SU-DHL-6 (cell line): ENCODE measurements at regions not wholly inside any gene's neighbourhood (a gene's known extent, or its start where the extent isn't known, plus 50 kb on each side); places are given as distances from the start of the nearest gene placed in this dataset.
"Not testable (repeated sequence)": the region's sequence is repeated elsewhere in the genome, so short reads cannot be mapped to it uniquely, and the experiment has no call there.

ENCODE experiments used
- H2AFZ ChIP-seq: fragments of 200-600 bp; sonication (generic); 2 replicates; pipeline ENCODE4 v1.6.1; 2014; ENCODE audit warnings: low read depth, mild to moderate bottlenecking, moderate library complexity, mixed read lengths, antibody characterized with exemption, low read length; ENCODE audit not compliant: severe bottlenecking
- H3F3A ChIP-seq: fragments of 200-600 bp; shearing (Covaris generic); 2 replicates; pipeline ENCODE4 v1.6.0; 2016; ENCODE audit warnings: antibody characterized with exemption, mild to moderate bottlenecking; ENCODE audit not compliant: insufficient read depth
- H3K27ac ChIP-seq: fragments of 200-600 bp; sonication (generic); 2 replicates; pipeline ENCODE4 v1.5.1; 2016; ENCODE audit warnings: low read depth, mild to moderate bottlenecking, low read length, moderate library complexity, mixed read lengths
- H3K27me3 ChIP-seq: fragments of 200-600 bp; sonication (generic), shearing (Covaris generic); 2 replicates; pipeline ENCODE4 v1.6.0; 2014; ENCODE audit warnings: mild to moderate bottlenecking, low read length
- H3K36me3 ChIP-seq: fragments of 200-600 bp; sonication (generic); 2 replicates; pipeline ENCODE4 v1.6.1; 2014; ENCODE audit warnings: mild to moderate bottlenecking, low read length, mixed read lengths
- H3K4me2 ChIP-seq: fragments of 300-600, 200-600 bp; shearing (Covaris generic), sonication (generic); 2 replicates; pipeline ENCODE4 v1.6.0; 2014; ENCODE audit warnings: low read length, low read depth, mild to moderate bottlenecking; ENCODE audit not compliant: poor library complexity, severe bottlenecking
- H3K4me3 ChIP-seq: fragments of 200-600 bp; sonication (generic); 2 replicates; pipeline ENCODE4 v1.5.1; 2014; ENCODE audit warnings: antibody characterized with exemption, low read length, mild to moderate bottlenecking, mixed read lengths; ENCODE audit not compliant: insufficient read depth, poor library complexity, severe bottlenecking
- H3K79me2 ChIP-seq: fragments of 200-600 bp; sonication (generic); 2 replicates; pipeline ENCODE4 v1.6.1; 2014; ENCODE audit warnings: mild to moderate bottlenecking, low read length, moderate library complexity; ENCODE audit not compliant: insufficient read depth
- H3K9ac ChIP-seq: fragments of 200-600 bp; sonication (generic); 2 replicates; pipeline ENCODE4 v1.7.0; 2014; ENCODE audit warnings: mild to moderate bottlenecking, low read length
- H3K9me2 ChIP-seq: fragments of 200-600 bp; sonication (generic); replicated peaks from 2 replicates; pipeline ENCODE4 v1.6.1; 2014; ENCODE audit warnings: low read length; ENCODE audit not compliant: insufficient read depth
- H3K9me3 ChIP-seq: fragments of 200-600 bp; sonication (generic); 2 replicates; pipeline ENCODE4 v1.6.1; 2014; ENCODE audit warnings: low read length, mixed read lengths; ENCODE audit not compliant: insufficient read depth
- H4K20me1 ChIP-seq: fragments of 200-600 bp; sonication (generic); 2 replicates; pipeline ENCODE4 v1.6.1; 2014; ENCODE audit warnings: low read depth, mild to moderate bottlenecking, antibody characterized with exemption, low read length, moderate library complexity, mixed read lengths
- CTCF ChIP-seq: fragments of 200-600 bp; sonication (generic); IDR thresholded peaks from one replicate; pipeline ENCODE4 v1.5.1; 2017; ENCODE audit warnings: antibody characterized with exemption, mild to moderate bottlenecking, low read length, moderate library complexity; ENCODE audit not compliant: insufficient read depth, poor library complexity, severe bottlenecking
- EZH2phosphoT487 ChIP-seq: fragments of 200-600 bp; sonication (generic), shearing (Covaris generic); conservative IDR thresholded peaks from 2 replicates; pipeline ENCODE4 v1.6.1; 2018; ENCODE audit warnings: mild to moderate bottlenecking, antibody characterized with exemption, low read length, moderate library complexity, mixed read lengths

GRCh38 chr13:22874839-22875238 lies 305.9 kb upstream of the SGCG start:
- TF ChIP-seq EZH2phosphoT487 (no peak), CTCF (no peak)
- H3K27me3 ChIP-seq: no peaks in the 10 kb centered on the region
- H3K27ac ChIP-seq: no peak overlapping the region
- no peak overlapping the region for H3K4me3 ChIP-seq
- no peaks in the 10 kb centered on the region for H3K9me3 ChIP-seq
- H3K79me2 ChIP-seq: no peaks in the 10 kb centered on the region
- peaks cover 3% of the 10 kb centered on the region; the same call in 1 of the 2 replicates for H3K36me3 ChIP-seq
- no peaks in the 10 kb centered on the region for H4K20me1 ChIP-seq
- no peak overlapping the region for H3K9ac ChIP-seq
- no peak overlapping the region for H3K4me2 ChIP-seq
- no peak overlapping the region for H2AFZ ChIP-seq
- H3K9me2 ChIP-seq: no peaks in the 10 kb centered on the region
- peaks cover 19% of the 10 kb centered on the region for H3F3A ChIP-seq

- H4K20me1 ChIP-seq: no peaks in the 10 kb centered on the region
- H3K9me2 ChIP-seq: no peaks in the 10 kb centered on the region
- TF ChIP-seq EZH2phosphoT487: no peak
- TF ChIP-seq CTCF: no peak
- no peak overlapping the region for H3K4me3 ChIP-seq
- peaks cover 43% of the 10 kb centered on the region for H3F3A ChIP-seq
- no peaks in the 10 kb centered on the region for H3K9me3 ChIP-seq
- no peak overlapping the region for H3K27ac ChIP-seq
- H3K36me3 ChIP-seq: peaks cover 3% of the 10 kb centered on the region; the same call in 1 of the 2 replicates
- no peaks in the 10 kb centered on the region for H3K79me2 ChIP-seq
- no peaks in the 10 kb centered on the region for H3K27me3 ChIP-seq
- H3K9ac ChIP-seq: no peak overlapping the region
- H2AFZ ChIP-seq: no peak overlapping the region
- H3K4me2 ChIP-seq: no peak overlapping the region
Measured at GRCh38 chr13:22877421-22877820, 303.4 kb upstream of the SGCG start.

DNA sequence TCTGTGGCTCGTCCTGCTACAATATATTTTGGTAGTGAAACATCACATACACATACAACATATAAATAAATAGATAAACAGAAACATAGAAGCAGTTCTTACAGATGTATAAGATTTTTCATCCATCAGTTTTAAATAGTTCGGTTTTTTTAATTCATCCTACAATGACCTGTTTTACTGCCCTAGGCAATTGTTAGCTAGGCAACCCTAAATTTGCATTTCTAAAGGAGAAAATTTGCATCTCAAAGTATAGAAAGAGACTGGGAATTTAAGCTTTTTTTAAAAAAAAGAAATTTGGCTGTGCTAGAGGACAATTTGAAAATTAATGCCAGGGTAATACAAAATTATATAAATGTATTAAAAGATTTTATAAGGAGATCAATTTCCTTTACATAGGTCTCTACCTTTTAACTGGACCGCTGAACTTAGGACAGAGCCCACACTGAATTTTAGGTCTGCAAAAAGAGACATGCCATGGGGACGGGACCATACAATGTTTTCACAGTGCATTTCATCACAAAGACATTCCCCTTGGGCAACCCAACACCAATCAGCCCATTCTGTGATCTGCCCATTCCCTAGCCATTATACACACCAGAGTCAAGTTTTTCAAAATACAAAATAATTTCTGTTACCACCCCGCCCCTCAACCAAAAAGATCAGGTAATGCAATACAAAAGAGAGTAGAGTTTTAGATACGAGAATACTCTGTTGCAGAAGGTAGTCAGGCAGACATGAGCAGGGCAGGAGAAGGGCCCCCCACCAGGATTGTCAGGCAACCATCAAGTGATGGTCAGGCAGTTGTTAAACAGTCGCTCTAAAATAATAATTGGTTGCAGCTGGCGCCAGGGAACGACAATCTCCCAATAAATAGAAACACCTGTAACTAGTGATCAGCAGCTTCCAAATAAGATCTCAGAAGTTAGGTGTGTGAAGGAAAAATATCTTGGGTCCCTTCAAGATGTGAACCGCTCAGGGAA lies 299.7 kb upstream of the SGCG start:
- TF ChIP-seq CTCF (no peak), EZH2phosphoT487 (no peak)
- H3F3A ChIP-seq: peaks cover 63% of the 10 kb centered on the region
- H4K20me1 ChIP-seq: no peaks in the 10 kb centered on the region
- peak overlapping the region; percentile 34 for H3K4me3 ChIP-seq
- peak overlapping the region; percentile 99 for H3K9ac ChIP-seq
- H3K9me3 ChIP-seq: no peaks in the 10 kb centered on the region
- H3K79me2 ChIP-seq: peaks cover 22% of the 10 kb centered on the region
- H3K36me3 ChIP-seq: peaks cover 3% of the 10 kb centered on the region; the same call in 1 of the 2 replicates
- H3K9me2 ChIP-seq: no peaks in the 10 kb centered on the region
- peak overlapping the region; percentile 59 for H2AFZ ChIP-seq
- peak overlapping the region; percentile 97 for H3K27ac ChIP-seq
- H3K4me2 ChIP-seq: peak overlapping the region; percentile 83
- H3K27me3 ChIP-seq: no peaks in the 10 kb centered on the region

GRCh38 chr13:22881721-22882608 lies 298.8 kb upstream of the SGCG start:
- Histone ChIP-seq H3K79me2 (peaks cover 31% of the 10 kb centered on the region), H3K27ac (peak overlapping the region; percentile 97), H3K4me3 (peak overlapping the region; percentile 34)

More at GRCh38 chr13:22881721-22882608, 298.8 kb upstream of the SGCG start:
- not testable (repeated sequence) for H3K9me2 ChIP-seq, H3K36me3 ChIP-seq, H3K9me3 ChIP-seq, H4K20me1 ChIP-seq, H3K27me3 ChIP-seq
- H3F3A ChIP-seq: peaks cover 63% of the 10 kb centered on the region
- H3K9ac ChIP-seq: peak overlapping the region; percentile 99
- peak overlapping the region; percentile 59 for H2AFZ ChIP-seq
- peak overlapping the region; percentile 83 for H3K4me2 ChIP-seq
